B cell (primary cell): ENCODE measurements at regions not wholly inside any gene's neighbourhood (a gene's known extent, or its start where the extent isn't known, plus 50 kb on each side); places are given as distances from the start of the nearest gene placed in this dataset.
A peak's percentile ranks its signal among the peaks of the same experiment; 100 is the strongest.

ENCODE experiments used
- ATAC-seq: fragments of 200-7000 bp; cut with Tn5 transposase; one replicate; pipeline ENCODE4 v1.10.0; 2021; ENCODE audit warnings: low read depth, mild to moderate bottlenecking, moderate number of reproducible peaks, moderate library complexity
- CTCF ChIA-PET: fragments of 350-600 bp; sonication (Branson Sonifier 250); formaldehyde crosslinking; loops from one replicate; lab custom pipeline; 2021; ENCODE audit warnings: antibody characterized with exemption, inconsistent platforms; lab: Charles Lee
- POLR2A ChIA-PET: fragments of 350-600 bp; sonication (Branson Sonifier 250); formaldehyde crosslinking; loops from one replicate; lab custom pipeline; 2021; ENCODE audit warnings: antibody characterized with exemption; lab: Charles Lee
- DNase-seq: peaks from one replicate; pipeline ENCODE4 v3.0.0; 2013
- H2AFZ ChIP-seq: 2 replicates; pipeline ENCODE4 v1.6.1; 2012; ENCODE audit warnings: mild to moderate bottlenecking, low read depth, low read length; ENCODE audit not compliant: insufficient read depth, poor library complexity, severe bottlenecking
- H3K27ac ChIP-seq, 2 donors: 1 replicate in 1 of 2; 2 replicates in 1 of 2; pipeline ENCODE4 v1.5.1; 2012 to 2013; ENCODE audit warnings: low read length in 2 of 2, mild to moderate bottlenecking in 2 of 2, moderate library complexity in 1 of 2
- H3K27me3 ChIP-seq, 4 experiments: fragments of 200-600 bp in 1 of 4; sonication (generic) in 1 of 4; replicated peaks in 1 of 4; 1 replicate in 2 of 4; 2 replicates in 2 of 4; pipeline versions ENCODE4 v1.6.1 to v1.7.0; 2013 to 2016; ENCODE audit warnings: low read length in 3 of 4, mild to moderate bottlenecking in 2 of 4, mixed read lengths in 1 of 4, moderate library complexity in 1 of 4; ENCODE audit not compliant: insufficient read depth in 4 of 4, control insufficient read depth in 3 of 4; ENCODE audit errors: control extremely low read depth in 1 of 4
- H3K36me3 ChIP-seq, 2 experiments: replicated peaks in 1 of 2; 1 replicate in 1 of 2; 2 replicates in 1 of 2; pipeline versions ENCODE4 v1.6.1 to v1.7.1; 2013; ENCODE audit warnings: low read length in 1 of 2; ENCODE audit not compliant: insufficient read depth in 2 of 2, control insufficient read depth in 1 of 2; ENCODE audit errors: control extremely low read depth in 1 of 2, extremely low read depth in 1 of 2
- H3K4me1 ChIP-seq, 2 donors: fragments of 200-600 bp in 1 of 2; sonication (generic) in 1 of 2; 1 replicate in 1 of 2; 2 replicates in 1 of 2; pipeline versions ENCODE4 v1.5.1 to v1.6.1; 2013 to 2017; ENCODE audit warnings: low read length in 2 of 2; ENCODE audit not compliant: control insufficient read depth in 2 of 2, insufficient read depth in 2 of 2
- H3K4me2 ChIP-seq: replicated peaks from 2 replicates; pipeline ENCODE3; 2012; ENCODE audit warnings: mild to moderate bottlenecking, low read depth, low read length; ENCODE audit not compliant: poor library complexity, severe bottlenecking
- H3K4me3 ChIP-seq, 5 experiments: fragments of 200-600 bp in 1 of 5; sonication (generic) in 1 of 5; 1 replicate in 3 of 5; 2 replicates in 2 of 5; pipeline versions ENCODE4 v1.5.1 to v1.7.0; 2011 to 2016; ENCODE audit warnings: low read length in 4 of 5, mild to moderate bottlenecking in 4 of 5, low read depth in 2 of 5, control low read depth in 1 of 5, moderate library complexity in 1 of 5; ENCODE audit not compliant: insufficient read depth in 1 of 5; ENCODE audit errors: control extremely low read depth in 1 of 5, extremely low read depth in 1 of 5
- H3K79me2 ChIP-seq: fragments of 200-600 bp; sonication (generic); one replicate; pipeline ENCODE4 v1.6.0; 2016; ENCODE audit warnings: low read length; ENCODE audit not compliant: control insufficient read depth, insufficient read depth
- H3K9ac ChIP-seq: fragments of 200-600 bp; sonication (generic); 2 replicates; pipeline ENCODE4 v1.6.1; 2017; ENCODE audit warnings: mild to moderate bottlenecking, low read length, moderate library complexity
- H3K9me3 ChIP-seq, 3 donors: one replicate each; pipeline versions ENCODE4 v1.6.1 to v1.7.1; 2013; ENCODE audit warnings: low read length in 2 of 3; ENCODE audit not compliant: control insufficient read depth in 2 of 3, insufficient read depth in 1 of 3; ENCODE audit errors: control extremely low read depth in 1 of 3
- H4K20me1 ChIP-seq: 2 replicates; pipeline ENCODE4 v1.6.0; 2012; ENCODE audit warnings: mild to moderate bottlenecking, low read length; ENCODE audit not compliant: insufficient read depth, control insufficient read depth, poor library complexity, severe bottlenecking
- H3K27ac Mint-ChIP-seq: one replicate; pipeline ENCODE4 v1.8.0; 2021; ENCODE audit warnings: mixed read lengths
- H3K27me3 Mint-ChIP-seq: one replicate; pipeline ENCODE4 v1.8.0; 2021; ENCODE audit warnings: mixed read lengths
- H3K4me1 Mint-ChIP-seq: one replicate; pipeline ENCODE4 v1.8.0; 2021; ENCODE audit warnings: mixed read lengths
- H3K4me3 Mint-ChIP-seq: one replicate; pipeline ENCODE4 v1.8.0; 2021; ENCODE audit warnings: mixed read lengths
- H3K9me3 Mint-ChIP-seq: one replicate; pipeline ENCODE4 v1.8.0; 2022; ENCODE audit warnings: mixed read lengths; ENCODE audit not compliant: insufficient read depth
- EZH2 ChIP-seq: IDR thresholded peaks from 2 replicates; pipeline ENCODE4 v1.6.1; 2012; ENCODE audit warnings: borderline replicate concordance, low read depth, mild to moderate bottlenecking, moderate library complexity, low read length; ENCODE audit not compliant: insufficient read depth, poor library complexity, severe bottlenecking
- WGBS: methylation state at CpG from one replicate; pipeline ENCODE4 v1.1.5; 2013; ENCODE audit warnings: missing lambda C conversion rate; ENCODE audit not compliant: insufficient coverage; 5-methylcytosine and 5-hydroxymethylcytosine counted together
- intact Hi-C: fragments of 100-400 bp; cut with micrococcal nuclease; formaldehyde crosslinking; loops from one replicate; pipeline ENCODE4 v1.10.0; 2022
- TF ChIP-seq, protein P1 (sequence below): fragments of 200-600 bp; IDR thresholded peaks from one replicate; pipeline ENCODE4 v1.8.0; 2022; ENCODE audit warnings: antibody characterized with exemption, mild to moderate bottlenecking

DNA sequence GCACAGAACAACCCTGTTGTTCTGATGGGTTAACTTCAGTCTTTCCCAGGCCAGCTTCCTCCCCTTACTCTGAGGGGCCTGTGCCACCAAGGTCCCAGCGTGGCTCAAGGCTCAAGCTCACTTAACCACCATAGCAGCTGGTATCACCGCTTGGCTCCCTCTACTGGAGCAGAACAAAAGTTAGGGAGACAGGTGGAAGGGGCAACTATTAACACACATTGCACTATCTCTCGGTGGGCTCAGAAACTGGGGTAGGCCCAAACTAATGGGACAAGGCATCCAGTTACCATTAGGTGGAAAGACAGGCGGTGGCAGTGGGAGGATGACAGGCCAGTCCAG, 88.7 kb upstream of the ATL2 start:
- H3K27me3 Mint-ChIP-seq, result peaks cover 16% of the 10 kb centered on the region
- no peak overlapping the region for H3K27ac ChIP-seq
- H3K9ac ChIP-seq, result no peak overlapping the region
- no peaks in the 10 kb centered on the region for H3K9me3 ChIP-seq
- WGBS, result no CpG with 5 or more reads among the region's 4 CpGs
- H4K20me1 ChIP-seq, result no peaks in the 10 kb centered on the region
- DNase-seq (peak; percentile 30), ATAC-seq (no peak)
- no peaks in the 10 kb centered on the region for H3K79me2 ChIP-seq
- intact Hi-C loops, result loop anchor here (1.0 to 5.0 kb wide), 2 partner anchors 88 to 150 kb away; partner anchors contain the start of gene ATL2
- H3K9me3 Mint-ChIP-seq, result no peaks in the 10 kb centered on the region
- no peak overlapping the region for H3K4me3 Mint-ChIP-seq
- no peak overlapping the region for H3K4me2 ChIP-seq
- no peak for TF ChIP-seq EZH2
- TF ChIP-seq, protein P1, sequence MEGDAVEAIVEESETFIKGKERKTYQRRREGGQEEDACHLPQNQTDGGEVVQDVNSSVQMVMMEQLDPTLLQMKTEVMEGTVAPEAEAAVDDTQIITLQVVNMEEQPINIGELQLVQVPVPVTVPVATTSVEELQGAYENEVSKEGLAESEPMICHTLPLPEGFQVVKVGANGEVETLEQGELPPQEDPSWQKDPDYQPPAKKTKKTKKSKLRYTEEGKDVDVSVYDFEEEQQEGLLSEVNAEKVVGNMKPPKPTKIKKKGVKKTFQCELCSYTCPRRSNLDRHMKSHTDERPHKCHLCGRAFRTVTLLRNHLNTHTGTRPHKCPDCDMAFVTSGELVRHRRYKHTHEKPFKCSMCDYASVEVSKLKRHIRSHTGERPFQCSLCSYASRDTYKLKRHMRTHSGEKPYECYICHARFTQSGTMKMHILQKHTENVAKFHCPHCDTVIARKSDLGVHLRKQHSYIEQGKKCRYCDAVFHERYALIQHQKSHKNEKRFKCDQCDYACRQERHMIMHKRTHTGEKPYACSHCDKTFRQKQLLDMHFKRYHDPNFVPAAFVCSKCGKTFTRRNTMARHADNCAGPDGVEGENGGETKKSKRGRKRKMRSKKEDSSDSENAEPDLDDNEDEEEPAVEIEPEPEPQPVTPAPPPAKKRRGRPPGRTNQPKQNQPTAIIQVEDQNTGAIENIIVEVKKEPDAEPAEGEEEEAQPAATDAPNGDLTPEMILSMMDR, result peak; percentile 18
- H3K4me1 ChIP-seq, result no peaks in the 10 kb centered on the region
- ChIA-PET CTCF (interaction anchor here (0.6 to 4.7 kb wide), 9 partner anchors 10 to 159 kb away, joined by 3 to 40 read pairs (median 4); no protein-coding TSS in a partner anchor), POLR2A (no interaction called here)
- H2AFZ ChIP-seq, result no peak overlapping the region
- H3K36me3 ChIP-seq, result no peaks in the 10 kb centered on the region
- no peaks in the 10 kb centered on the region for H3K27me3 ChIP-seq
- H3K4me1 Mint-ChIP-seq, result no peaks in the 10 kb centered on the region
- H3K4me3 ChIP-seq, result no peak overlapping the region
- H3K27ac Mint-ChIP-seq, result no peak overlapping the region

DNA sequence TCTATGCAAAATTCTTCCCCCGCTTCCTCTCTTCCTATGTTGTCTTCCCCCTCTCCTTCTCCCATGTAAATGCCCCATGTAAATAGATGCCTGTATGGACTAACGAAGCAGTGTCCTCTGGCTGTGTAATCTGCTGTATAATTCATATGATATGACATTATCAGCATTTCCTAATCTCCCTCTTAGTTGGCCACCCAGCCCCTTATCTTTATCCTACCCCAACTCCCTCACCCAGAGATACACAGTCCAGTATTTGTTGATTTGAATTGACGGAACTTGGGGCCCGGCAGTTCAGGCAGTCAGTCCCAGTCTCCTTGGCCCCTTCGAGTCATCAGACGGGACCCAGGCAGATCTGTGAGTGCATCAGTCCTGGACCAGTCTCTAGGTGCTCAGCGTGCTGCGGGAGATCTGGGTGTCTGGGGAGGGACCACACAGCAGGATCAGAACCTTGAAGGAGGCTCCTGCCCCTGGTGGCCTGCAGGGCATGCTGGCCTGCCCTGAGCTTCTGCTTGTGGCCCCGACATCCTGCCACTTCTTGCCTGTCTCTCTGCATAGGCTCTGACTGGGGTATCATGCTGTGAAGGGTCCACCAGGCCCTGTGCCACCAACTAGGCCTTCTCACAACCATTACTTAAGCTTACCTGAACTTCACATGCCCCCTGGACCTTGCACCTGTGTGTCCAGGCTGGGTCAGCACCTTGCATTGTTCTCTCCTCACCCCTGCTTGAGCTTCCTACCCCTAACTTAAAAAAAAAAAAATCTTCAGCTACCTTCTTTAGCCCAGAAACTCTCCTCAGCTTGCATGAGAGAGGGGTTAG, 88.1 kb upstream of the ATL2 start:
- H3K9ac ChIP-seq, result no peak overlapping the region
- ChIA-PET CTCF (interaction anchor here (0.6 to 4.7 kb wide), 9 partner anchors 43 to 973 kb away, joined by 3 to 40 read pairs (median 3); no protein-coding TSS in a partner anchor), POLR2A (no interaction called here)
- no peak for ATAC-seq
- no peak for TF ChIP-seq EZH2
- TF ChIP-seq, protein P1, result no peak
- no peaks in the 10 kb centered on the region for H3K27me3 ChIP-seq
- H2AFZ ChIP-seq, result no peak overlapping the region
- H3K36me3 ChIP-seq, result no peaks in the 10 kb centered on the region
- WGBS, result 96% methylated on average over 7 of the region's 9 CpGs
- Mint-ChIP-seq H3K4me3 (no peak overlapping the region), H3K27ac (no peak overlapping the region), H3K4me1 (no peaks in the 10 kb centered on the region), H3K27me3 (peaks cover 19% of the 10 kb centered on the region), H3K9me3 (no peaks in the 10 kb centered on the region)
- H3K4me1 ChIP-seq, result no peaks in the 10 kb centered on the region
- H3K79me2 ChIP-seq, result no peaks in the 10 kb centered on the region
- no peaks in the 10 kb centered on the region for H3K9me3 ChIP-seq
- H3K4me2 ChIP-seq, result no peak overlapping the region
- no peak overlapping the region for H3K4me3 ChIP-seq
- intact Hi-C loops, result loop anchor here (1.0 to 5.0 kb wide), 2 partner anchors 88 to 150 kb away; partner anchors contain the start of gene ATL2
- no peaks in the 10 kb centered on the region for H4K20me1 ChIP-seq
- no peak overlapping the region for H3K27ac ChIP-seq
- DNase-seq, result no peak
